NCI-H446 (cell line): ENCODE measurements at regions not wholly inside any gene's neighbourhood (a gene's known extent, or its start where the extent isn't known, plus 50 kb on each side); places are given as distances from the start of the nearest gene placed in this dataset.

Experiments used
- DNase-seq, 2 experiments: peaks; one replicate each; lab custom pipeline; 2025; lab: John Stamatoyannopoulos, UW

DNA sequence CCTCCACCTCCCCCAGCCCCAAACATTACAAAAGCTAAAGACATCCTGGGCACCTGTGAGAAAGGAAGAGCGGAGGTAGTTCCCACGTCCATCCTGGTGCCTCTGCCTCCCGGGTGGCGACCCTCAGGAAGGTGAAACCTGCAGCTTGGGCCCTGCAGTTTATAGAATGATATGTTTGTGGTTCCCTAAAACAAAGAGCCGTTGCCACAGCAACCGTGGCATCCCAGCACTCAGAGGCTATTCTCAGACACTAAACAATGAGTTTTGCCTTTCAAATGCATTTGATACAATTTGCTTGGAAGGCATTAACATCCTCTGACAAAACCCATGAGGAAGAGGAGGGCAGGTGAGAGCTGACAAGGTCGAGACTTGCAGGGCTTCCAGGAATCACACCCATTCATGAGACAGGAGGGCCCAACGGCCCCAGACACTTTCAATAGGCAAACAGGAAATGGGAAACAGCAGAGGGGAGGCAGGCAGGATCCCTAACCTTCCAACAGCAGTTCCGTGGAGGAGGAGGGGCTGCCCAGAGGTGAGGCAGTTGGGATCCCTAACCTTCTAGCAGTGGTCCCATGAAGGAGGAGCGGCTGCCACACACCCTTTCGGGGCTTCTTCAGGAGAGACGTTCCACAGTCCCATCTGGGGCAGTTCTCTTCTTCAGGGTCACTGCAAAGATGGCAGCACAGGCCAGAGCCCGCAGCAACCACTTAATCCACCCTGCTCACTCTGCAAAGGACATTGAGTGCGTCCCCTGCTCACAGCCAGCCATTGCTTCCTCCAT is 379.2 kb downstream of the SHANK2 start:
- no peak for DNase-seq

DNA sequence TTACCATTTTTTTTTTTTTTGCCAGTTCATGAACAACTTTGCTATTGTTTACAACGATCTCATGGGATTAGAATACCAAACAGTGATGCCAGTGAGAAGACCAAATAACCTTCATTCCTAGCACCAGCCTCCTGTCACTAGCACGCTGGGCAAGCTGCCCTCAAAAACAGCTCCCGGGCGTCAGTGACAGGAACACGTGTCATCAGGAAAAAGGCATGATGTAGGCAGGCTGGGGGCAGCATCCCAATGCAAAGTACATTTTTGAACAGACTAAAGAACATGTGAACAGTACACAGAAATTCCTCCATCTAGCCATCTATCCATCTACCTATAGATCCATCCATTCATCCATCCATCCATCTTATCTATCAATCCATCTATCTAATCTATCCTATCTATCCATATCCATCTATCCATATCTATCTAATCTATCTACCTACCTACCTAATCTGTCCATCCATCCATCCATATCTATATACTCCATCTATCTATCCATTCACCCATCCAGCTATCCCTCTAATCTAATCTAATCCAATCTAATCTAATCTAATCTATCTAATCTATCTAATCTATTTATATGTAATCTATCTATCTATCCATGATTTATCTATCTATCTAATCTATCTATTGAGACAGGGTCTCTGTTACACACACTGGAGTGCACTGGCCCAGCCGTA is 378.5 kb downstream of the SHANK2 start:
- no peak for DNase-seq

DNA sequence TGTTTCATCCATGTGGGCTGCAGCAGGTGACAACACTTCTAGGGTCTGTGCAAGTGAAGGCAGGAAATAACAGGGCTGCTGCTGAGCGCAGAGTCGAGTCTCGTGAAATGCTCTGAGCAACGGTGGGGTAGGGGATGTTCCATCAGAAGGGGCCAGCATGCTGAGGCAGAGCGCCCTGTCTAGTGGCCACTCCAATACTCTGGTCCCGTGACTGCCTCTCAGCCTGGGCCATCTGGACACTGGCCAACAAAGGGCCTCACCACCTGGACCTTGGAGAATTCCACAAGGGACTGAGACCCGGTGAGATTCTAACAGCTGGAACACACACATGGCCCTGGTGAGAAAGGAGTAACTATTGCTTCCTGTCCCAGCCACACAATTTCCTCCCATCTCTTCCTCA is 375.7 kb downstream of the SHANK2 start:
- DNase-seq, result no peak

DNA sequence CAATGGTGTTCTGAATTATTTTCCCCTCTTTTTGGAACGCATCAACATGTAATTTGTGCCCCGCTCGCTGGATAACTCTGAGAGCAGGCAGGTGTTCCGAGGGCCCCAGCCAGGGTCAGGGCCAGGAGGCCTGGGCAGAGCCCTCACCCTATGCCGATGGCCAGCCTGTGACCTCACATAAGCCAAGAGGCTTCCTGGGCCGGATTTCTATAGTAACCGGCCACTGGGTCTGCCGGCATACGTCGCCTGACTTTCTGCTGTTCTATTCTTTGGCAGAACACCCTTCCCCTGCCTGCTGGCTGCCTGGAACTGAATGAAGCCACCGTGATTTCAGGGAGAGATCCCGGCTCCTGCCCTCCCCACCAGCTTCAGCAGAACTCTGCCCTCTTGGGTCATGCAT is 375.2 kb downstream of the SHANK2 start:
- DNase-seq, result no peak

DNA sequence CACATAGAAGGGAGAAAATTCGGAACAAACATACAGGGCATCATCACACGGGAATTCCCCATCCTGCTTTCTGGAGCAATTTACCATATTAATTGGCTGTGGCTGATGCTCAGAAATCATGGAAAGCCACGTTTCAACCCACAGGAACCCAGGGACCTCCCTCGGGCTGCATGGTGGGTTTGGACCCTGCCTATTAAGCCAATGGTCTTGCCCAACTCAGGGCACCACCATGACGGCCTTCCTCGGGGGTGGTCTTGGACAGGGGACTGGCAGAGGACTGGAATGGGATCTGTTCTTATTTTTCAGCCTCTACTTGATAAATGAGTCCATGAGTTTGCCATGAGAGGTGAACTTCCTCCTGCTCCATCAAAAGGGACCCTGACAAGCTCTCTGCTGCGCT is 374.0 kb downstream of the SHANK2 start:
- no peak for DNase-seq

DNA sequence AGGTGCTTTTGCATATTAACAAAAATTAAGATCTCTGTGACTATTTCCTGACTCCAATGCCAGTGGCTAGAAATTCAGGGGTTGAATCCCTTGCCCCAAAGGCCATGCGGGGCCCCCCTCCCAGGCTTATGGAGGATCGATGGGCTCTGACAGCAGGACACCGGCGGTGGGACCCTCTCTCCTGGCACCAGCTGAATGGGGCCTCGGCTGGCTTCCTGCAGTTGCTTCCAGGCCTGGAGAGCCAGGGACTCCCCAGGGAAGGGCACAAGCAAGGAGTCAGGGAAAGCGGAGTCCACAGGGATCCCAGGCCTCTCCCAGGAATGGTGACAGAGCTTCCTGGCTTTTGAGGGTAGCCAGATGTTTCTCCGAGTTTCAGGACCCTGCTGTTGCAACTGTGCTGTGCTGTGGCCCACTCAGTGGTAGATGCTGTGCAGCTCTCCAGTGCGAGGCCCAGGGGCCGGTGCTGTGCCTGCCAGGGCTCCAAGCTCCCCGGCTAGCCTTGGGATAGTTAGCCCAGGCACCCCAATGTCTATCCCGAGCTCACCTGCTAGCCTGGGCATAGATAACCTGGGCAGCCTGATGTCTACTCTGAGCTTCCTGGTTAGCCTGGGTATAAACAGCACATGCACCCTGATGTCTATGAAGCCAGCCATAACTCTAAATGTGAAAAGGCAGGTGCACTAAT is 372.6 kb downstream of the SHANK2 start:
- no peak for DNase-seq

DNA sequence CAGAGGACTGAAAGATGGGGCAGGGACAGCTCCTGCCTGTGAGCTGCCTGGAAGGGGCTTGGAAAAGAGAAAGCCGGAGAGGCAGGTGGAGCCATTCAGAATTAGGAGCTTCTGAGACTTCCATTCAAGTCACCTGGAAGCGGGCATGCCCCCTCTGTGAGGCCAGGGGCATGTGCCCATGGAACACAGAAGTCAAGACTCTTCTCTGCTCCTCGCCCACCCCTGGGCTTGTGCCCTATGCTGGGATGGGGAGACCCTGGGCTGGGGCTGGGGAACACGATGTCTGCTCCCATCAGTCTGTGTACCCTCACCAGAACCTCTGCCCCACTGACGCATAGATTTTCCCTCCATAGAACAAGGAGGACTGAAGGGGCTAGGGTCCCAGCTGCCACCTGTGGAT is 372.0 kb downstream of the SHANK2 start:
- DNase-seq, result no peak

DNA sequence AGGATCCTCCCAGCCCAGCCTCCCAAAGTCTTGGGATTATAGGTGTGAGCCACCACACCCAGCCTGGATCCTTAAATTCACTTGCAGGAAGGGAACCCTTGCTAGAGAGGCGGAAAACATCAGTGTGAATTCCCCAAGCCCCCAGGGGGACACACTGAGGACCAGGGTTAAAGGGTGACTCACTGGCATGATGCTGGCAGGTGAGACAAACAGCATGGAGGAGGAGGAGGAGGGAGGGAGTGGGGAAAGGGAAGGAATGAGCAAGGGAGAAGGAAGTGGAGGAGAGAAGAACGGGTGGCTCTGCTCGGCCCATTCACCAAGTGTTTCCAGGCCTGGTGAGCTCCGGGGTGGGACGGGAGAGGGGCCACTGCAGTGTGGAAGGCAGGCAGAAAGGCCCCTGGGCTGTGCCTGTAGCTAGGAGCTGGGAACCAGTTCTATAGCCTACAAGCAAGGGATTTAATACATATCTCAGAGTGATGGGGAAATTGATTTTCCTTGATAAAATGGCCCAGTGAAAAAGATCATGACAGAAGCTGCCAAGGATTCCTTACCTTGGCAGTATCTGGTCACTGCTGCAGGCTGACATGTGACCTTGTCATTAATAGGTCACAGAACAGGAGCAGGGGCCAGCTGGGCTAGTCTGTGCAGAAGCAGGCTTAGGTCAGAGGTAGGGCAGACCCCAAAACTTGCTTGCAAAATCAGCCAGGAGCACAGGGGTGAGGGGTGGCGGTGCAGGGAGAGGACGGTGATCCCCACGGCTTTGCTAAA is 370.2 kb downstream of the SHANK2 start:
- DNase-seq, result no peak

DNA sequence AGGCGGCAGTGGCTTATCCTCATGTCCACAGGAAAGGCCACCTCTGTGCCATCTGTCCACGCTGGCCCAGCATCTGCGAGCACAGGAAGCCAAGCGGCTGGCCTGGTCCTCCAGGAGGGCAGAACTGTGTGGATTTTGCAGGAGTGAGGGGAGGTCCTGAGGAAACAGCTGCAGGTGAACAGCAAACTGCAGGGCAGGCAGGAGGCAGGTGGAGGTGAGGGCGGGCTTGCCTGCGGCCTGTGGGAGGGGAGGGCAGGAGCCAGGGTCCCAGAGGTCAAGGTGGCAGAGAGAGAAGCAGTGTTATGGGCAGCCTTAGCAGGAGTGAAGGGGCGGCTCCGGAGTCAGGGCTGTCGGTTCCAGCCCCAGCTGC is 369.7 kb downstream of the SHANK2 start:
- DNase-seq, result no peak

DNA sequence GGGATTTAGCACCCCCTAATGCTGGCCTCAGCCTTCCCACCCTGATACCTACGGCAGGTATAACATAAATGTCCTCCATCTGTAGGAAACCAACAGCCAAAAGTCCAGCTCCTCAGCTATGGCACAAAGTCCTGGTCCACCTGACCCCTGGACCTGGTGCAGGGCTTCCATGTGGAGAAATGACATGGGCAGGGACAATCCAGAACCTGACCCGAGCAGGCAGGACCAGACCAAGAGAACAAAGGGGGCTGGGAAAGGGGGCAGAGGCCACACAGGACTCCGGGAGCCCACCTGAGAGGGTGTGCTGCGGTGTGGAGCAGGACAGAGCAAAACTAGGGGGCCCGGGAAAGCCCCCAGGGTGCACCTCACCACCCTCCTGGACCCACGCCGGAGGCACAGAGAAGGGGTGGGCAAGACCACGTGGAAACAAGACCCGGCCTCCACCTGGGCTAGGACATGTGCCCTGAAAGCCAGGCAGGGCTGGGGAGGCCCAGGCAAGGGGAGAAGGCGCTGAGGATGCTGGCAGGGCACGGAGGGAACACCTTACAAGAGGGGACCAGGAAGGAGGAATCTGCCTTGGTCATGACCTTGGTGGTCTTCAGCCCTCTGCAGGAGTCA is 368.9 kb downstream of the SHANK2 start:
- no peak for DNase-seq

DNA sequence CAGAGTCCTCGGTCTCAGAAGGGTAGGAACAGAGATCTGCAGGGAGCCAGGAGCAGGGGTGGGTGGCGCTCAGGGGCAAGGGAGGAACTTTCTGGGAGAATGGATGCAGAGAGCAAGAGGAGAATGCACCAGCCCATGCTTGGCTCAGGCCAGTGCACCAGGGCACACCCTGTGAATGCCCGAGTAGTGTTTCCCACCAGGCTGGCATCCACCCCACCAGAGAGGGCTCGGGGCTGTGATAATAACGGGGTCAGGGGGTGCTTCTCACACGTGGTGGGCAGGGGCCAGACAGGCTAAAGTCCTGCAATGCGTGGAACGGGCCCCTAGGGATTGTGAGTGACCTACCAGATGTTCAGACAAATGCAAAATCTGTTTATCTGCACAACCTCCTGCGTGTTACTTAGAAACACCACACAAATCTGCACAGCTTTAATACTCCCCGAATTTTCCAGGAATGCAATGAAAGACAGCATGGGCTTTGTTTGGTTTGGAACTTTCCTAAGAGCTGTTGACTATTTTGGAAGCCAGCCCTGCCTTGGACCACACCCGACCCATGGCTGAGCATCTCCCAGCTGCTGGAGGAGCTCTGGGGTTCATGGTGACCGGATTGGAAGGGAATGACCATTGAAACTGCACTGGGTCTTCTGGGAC is 368.3 kb downstream of the SHANK2 start:
- no peak for DNase-seq

DNA sequence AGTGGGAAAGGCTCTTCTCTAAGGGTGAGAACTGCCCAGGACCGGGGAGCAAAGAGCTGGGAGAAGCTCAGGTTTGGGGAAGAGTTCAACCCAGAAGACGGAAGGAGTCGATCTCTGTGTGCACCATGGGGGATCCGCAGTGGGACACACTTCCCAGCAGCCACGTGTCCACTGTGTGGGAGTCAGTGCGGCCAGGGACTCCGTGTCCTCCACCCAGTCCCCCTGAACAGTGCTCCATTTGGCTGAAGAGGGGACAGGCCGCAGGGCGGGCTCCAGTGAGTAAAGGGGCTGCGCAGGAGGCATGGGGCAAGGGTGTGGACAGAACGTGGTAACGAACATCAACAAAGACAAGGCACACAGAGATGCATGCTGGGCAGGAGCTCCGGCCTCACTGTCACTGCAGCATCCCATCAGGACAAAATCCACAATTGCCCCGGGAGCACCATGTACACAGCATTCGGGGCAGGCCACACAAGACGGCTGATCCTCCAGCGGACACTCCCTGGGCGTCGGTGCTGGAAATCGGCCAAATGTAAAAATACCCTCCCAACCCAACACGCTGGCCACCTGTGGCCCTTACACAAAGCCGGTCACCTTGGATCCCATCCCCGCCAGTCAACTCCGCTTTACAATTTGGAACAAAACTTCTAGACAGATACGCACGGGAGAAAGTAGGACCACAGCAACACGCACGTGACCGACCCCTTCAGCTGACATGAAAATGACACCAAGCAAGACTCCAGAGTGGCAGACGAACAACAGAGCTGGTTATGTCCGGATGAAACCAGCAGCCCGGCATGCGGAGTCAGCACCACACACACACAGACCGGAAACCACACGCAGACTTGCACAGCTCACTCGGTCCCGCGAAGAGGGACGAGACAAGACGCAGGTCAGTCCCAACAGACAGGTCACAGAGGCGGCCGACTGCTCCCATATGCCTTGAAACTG is 366.8 kb downstream of the SHANK2 start:
- no peak for DNase-seq

DNA sequence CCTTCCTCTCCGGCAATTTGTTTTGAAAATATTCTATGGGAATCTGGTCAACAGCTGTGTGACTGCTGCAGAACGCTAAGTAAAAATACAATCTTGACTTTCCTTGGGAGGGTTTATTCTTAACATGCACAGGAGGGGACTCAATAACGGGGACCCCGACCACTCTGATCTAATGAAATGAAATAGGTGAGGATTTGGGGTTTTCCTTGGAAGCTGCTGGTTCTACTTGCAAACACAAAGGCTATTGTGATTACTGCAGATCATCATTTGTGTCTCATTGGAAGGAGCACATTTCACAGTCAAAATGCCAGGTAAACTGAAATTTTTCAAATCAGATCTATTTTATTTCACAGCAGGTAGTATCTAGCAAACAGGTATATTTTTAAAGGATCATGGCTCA is 366.1 kb downstream of the SHANK2 start:
- no peak for DNase-seq

DNA sequence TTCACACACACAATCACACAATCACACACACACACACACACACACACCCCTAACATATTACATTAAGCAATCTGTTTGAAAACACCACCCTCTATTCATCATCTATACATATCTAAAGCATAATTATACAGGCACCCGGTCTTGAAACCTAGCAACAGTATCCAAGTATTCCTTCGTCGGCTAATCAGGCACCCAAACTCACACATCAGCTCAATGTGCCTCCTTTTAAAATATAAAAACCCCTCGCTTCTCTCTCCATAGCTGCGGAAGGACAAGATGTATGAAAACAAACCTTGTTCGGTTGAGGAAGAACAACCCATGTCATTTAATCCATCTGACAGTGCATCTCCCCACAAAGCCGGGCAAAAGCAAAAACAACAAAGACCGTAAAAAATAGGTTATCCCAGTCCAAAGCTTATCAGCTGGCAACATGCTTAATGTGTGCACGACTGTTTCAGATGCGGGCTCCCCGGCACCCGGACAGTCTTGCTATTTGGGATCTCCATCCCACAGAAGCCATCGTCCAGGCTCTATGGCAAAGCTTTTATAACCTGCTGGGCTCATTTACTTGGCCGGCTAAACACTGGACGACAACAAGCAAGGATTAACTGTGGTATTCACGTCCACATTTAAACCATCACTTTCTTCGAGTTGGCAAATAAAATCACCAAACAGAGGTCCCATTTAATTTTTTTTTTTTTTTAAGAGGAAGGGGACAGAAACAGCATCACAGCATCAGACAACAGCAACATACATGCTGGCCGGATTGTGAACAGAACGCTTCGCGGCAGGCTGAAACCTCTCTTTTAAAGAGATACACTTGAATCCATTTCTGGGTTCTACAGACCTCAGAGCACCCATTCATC is 365.5 kb downstream of the SHANK2 start:
- DNase-seq, result no peak

DNA sequence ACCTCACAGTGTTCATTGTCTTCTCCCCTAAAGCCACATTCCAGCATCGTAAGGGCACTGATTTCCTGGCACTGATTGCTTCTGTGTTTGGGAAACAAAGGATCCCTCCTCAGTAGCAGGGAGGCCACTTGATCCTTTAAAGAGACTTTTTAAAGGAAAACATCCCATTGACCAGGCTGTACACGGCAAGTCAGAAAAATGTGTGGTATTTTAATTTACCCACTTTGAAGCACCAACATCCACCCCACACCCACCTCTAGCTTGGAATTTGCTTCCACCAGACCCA is 364.9 kb downstream of the SHANK2 start:
- DNase-seq, result no peak

DNA sequence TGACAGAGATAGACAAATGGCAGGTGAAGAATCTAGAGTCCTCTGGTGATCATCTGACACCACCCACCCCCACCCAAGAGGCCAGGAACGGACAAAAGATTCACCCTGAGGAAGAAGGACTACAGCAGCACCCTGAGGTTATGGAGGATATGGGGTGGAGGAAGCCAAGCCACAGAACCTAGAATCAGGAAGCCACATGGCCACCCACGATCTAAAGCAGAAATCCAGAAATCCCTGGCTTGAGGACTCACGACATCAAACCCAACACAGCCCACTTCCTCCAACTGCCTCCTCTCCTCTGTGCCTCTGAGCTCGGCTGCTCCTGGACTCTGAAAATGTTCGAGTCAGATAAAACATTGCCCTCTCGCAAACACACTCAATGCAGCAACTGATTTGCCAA is 364.3 kb downstream of the SHANK2 start:
- DNase-seq, result no peak

DNA sequence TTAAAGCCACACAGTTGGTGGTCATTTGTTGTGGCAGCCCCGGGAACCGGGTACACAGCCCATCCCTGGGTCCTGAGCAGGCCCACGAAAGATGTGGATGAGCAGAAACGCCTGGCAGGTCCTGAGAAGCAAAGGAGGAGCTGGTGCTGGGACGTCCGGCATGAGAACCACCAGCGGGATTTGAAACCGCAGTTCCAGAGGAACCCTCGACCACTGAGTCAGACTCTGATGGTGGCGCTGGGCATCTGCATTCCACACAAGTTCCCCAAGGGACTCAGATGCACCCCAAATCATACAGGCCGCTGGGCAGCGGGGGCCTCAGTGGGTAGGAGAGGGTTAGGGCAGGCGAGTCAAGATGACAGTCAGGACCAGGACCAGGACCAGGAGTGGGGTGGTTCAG is 363.0 kb downstream of the SHANK2 start:
- DNase-seq, result no peak

DNA sequence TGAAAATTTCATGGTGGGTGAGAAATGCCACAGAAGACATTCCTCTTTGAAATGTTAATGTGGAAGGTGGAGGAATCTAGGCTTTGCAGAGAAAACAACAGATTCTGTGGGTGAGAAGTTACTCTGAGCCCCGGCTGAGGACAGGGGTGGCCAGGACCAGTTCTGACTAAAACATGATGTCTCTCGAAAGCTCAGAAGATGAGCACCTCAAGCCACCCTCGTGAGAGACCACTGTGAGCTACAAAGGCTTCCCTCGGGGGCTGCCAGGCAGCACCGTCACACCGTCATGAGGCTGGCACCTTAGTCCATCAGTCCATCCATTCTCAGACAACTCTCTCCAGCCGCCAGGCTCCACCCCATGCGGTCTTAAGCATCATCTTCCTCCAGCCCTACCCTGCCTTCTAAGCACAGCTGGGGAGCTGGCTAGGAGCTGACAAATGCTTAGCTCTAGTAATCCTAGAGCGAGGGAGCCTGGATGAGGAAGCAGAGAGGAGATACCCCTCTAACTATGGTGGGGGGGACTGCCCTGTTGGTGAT is 360.5 kb downstream of the SHANK2 start:
- DNase-seq, result no peak

DNA sequence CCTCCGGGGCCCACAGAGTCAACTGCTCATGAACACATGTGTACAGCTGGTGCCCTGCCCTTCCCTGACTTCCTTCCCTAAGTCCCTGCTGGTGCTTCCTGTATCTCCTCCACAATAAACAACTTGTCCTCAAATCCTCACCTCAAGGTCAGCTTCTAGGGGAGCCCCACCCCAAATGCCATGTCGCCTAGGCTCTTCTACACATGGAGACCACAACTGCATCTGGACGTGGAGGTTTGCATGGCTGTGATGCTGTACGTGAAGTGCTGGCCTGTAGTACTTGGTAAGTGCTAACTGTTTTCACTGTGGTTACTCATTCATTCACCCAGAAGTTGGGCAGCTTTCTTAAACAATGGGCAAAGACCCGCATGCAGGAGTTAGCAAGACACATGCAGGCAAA is 359.5 kb downstream of the SHANK2 start:
- no peak for DNase-seq
